H9 (cell line): ENCODE measurements at regions not wholly inside any gene's neighbourhood (a gene's known extent, or its start where the extent isn't known, plus 50 kb on each side); places are given as distances from the start of the nearest gene placed in this dataset.

Experiments
- DNase-seq: peaks from one replicate; pipeline ENCODE4 v3.0.0-alpha.2; 2017
- H2AFZ ChIP-seq: one replicate; pipeline ENCODE4 v1.6.1; 2013; ENCODE audit warnings: mild to moderate bottlenecking, low read length, control low read depth, moderate library complexity
- H2AK5ac ChIP-seq: 2 replicates; pipeline ENCODE4 v1.6.1; 2013; ENCODE audit warnings: low read length, control low read depth, mixed read lengths; ENCODE audit not compliant: insufficient read length
- H2BK120ac ChIP-seq: one replicate; pipeline ENCODE4 v1.6.1; 2013; ENCODE audit warnings: low read depth, mild to moderate bottlenecking, low read length, control low read depth, inconsistent platforms; ENCODE audit not compliant: poor library complexity, severe bottlenecking
- H2BK12ac ChIP-seq: 2 replicates; pipeline ENCODE4 v1.6.1; 2013; ENCODE audit warnings: low read length, control low read depth, mixed read lengths, low read depth; ENCODE audit not compliant: insufficient read length
- H2BK15ac ChIP-seq: 2 replicates; pipeline ENCODE4 v1.6.1; 2013; ENCODE audit warnings: low read depth, low read length, control low read depth
- H2BK20ac ChIP-seq: one replicate; pipeline ENCODE4 v1.6.1; 2013; ENCODE audit warnings: low read depth, mild to moderate bottlenecking, low read length, control low read depth, inconsistent platforms; ENCODE audit not compliant: poor library complexity, severe bottlenecking
- H2BK5ac ChIP-seq: 2 replicates; pipeline ENCODE4 v1.6.1; 2013; ENCODE audit warnings: low read length, control low read depth, mixed read lengths; ENCODE audit not compliant: insufficient read length
- H3K14ac ChIP-seq: 2 replicates; pipeline ENCODE4 v1.6.1; 2013; ENCODE audit warnings: low read length, control low read depth; ENCODE audit not compliant: insufficient read depth
- H3K18ac ChIP-seq: 2 replicates; pipeline ENCODE4 v1.6.1; 2013; ENCODE audit warnings: low read depth, mild to moderate bottlenecking, mixed read lengths, low read length, control low read depth; ENCODE audit not compliant: insufficient read length
- H3K23ac ChIP-seq: 2 replicates; pipeline ENCODE4 v1.6.1; 2013; ENCODE audit warnings: low read length, control low read depth, mixed read lengths, low read depth; ENCODE audit not compliant: insufficient read length
- H3K23me2 ChIP-seq: 2 replicates; pipeline ENCODE4 v1.6.1; 2013; ENCODE audit warnings: low read depth, mild to moderate bottlenecking, mixed read lengths, low read length, control low read depth; ENCODE audit not compliant: insufficient read length, poor library complexity, severe bottlenecking
- H3K27ac ChIP-seq: 2 replicates; pipeline ENCODE4 v1.5.1; 2013; ENCODE audit warnings: low read length, control low read depth, mixed read lengths, low read depth; ENCODE audit not compliant: insufficient read length
- H3K27me3 ChIP-seq: 2 replicates; pipeline ENCODE4 v1.6.1; 2013; ENCODE audit warnings: low read length, control low read depth, inconsistent platforms; ENCODE audit not compliant: insufficient read depth
- H3K4ac ChIP-seq: 2 replicates; pipeline ENCODE4 v1.6.1; 2013; ENCODE audit warnings: low read depth, mild to moderate bottlenecking, control low read depth, inconsistent platforms, low read length, moderate library complexity
- H3K4me1 ChIP-seq: 2 replicates; pipeline ENCODE4 v1.6.1; 2013; ENCODE audit warnings: low read length, control low read depth, inconsistent platforms; ENCODE audit not compliant: insufficient read depth
- H3K4me2 ChIP-seq: 2 replicates; pipeline ENCODE4 v1.6.1; 2013; ENCODE audit warnings: low read length, control low read depth, mixed read lengths; ENCODE audit not compliant: insufficient read length, insufficient read depth
- H3K56ac ChIP-seq: 2 replicates; pipeline ENCODE4 v1.6.1; 2013; ENCODE audit warnings: low read depth, mild to moderate bottlenecking, mixed read lengths, low read length, control low read depth; ENCODE audit not compliant: insufficient read length
- H3K79me1 ChIP-seq: 2 replicates; pipeline ENCODE4 v1.6.1; 2013; ENCODE audit warnings: low read depth, mild to moderate bottlenecking, moderate library complexity, low read length, control low read depth, inconsistent platforms; ENCODE audit not compliant: insufficient read depth, poor library complexity, severe bottlenecking
- H3K79me2 ChIP-seq: 2 replicates; pipeline ENCODE4 v1.6.1; 2013; ENCODE audit warnings: low read length, control low read depth, inconsistent platforms; ENCODE audit not compliant: insufficient read depth
- H3K9ac ChIP-seq: 2 replicates; pipeline ENCODE4 v1.6.1; 2013; ENCODE audit warnings: low read length, control low read depth, mixed read lengths; ENCODE audit not compliant: insufficient read length; ENCODE audit errors: extremely low read depth
- H3K9me3 ChIP-seq: one replicate; pipeline ENCODE4 v1.6.1; 2013; ENCODE audit warnings: low read depth, low read length, inconsistent platforms; ENCODE audit not compliant: control insufficient read depth
- H3T11ph ChIP-seq: one replicate; pipeline ENCODE4 v1.6.1; 2013; ENCODE audit warnings: mild to moderate bottlenecking, low read length, control low read depth, inconsistent platforms
- H4K20me1 ChIP-seq: one replicate; pipeline ENCODE4 v1.6.1; 2013; ENCODE audit not compliant: control insufficient read depth, insufficient read length, insufficient read depth
- H4K5ac ChIP-seq: 2 replicates; pipeline ENCODE4 v1.6.1; 2013; ENCODE audit warnings: low read depth, mild to moderate bottlenecking, mixed read lengths, low read length, control low read depth; ENCODE audit not compliant: insufficient read length
- H4K8ac ChIP-seq: replicated peaks from 2 replicates; pipeline ENCODE4 v1.6.1; 2013; ENCODE audit warnings: low read length, control low read depth, mixed read lengths, low read depth; ENCODE audit not compliant: insufficient read length
- H4K91ac ChIP-seq: 2 replicates; pipeline ENCODE4 v1.6.1; 2013; ENCODE audit warnings: low read depth, mild to moderate bottlenecking, moderate library complexity, mixed read lengths, low read length, control low read depth; ENCODE audit not compliant: insufficient read length
- H3K27ac Mint-ChIP-seq, 3 experiments: 2 replicates in 2 of 3; 3 replicates in 1 of 3; pipeline ENCODE4 v1.8.0; 2020 to 2021; ENCODE audit warnings: mixed read lengths in 3 of 3, mild to moderate bottlenecking in 1 of 3, moderate library complexity in 1 of 3
- H3K27me3 Mint-ChIP-seq: 2 replicates; pipeline ENCODE4 v1.8.0; 2021; ENCODE audit warnings: low read depth, mild to moderate bottlenecking, moderate library complexity, mixed read lengths
- H3K36me3 Mint-ChIP-seq, 3 experiments: 2 replicates in 2 of 3; 3 replicates in 1 of 3; pipeline ENCODE4 v1.8.0; 2020 to 2021; ENCODE audit warnings: low read depth in 3 of 3, mixed read lengths in 3 of 3; ENCODE audit not compliant: insufficient read depth in 1 of 3
- H3K4me1 Mint-ChIP-seq, 2 experiments: 2 replicates each; pipeline ENCODE4 v1.8.0; 2020; ENCODE audit warnings: mixed read lengths in 2 of 2
- H3K4me3 Mint-ChIP-seq, 2 experiments: 2 replicates in 1 of 2; 3 replicates in 1 of 2; pipeline ENCODE4 v1.8.0; 2020 to 2021; ENCODE audit warnings: mild to moderate bottlenecking in 2 of 2, mixed read lengths in 2 of 2, moderate library complexity in 1 of 2
- H3K9me3 Mint-ChIP-seq, 2 experiments: 2 replicates in 1 of 2; 3 replicates in 1 of 2; pipeline ENCODE4 v1.8.0; 2020; ENCODE audit warnings: mild to moderate bottlenecking in 2 of 2, mixed read lengths in 2 of 2, moderate library complexity in 1 of 2
- WGBS: extraction: QIAGEN DNeasy Blood & Tissue Kit; methylation state at CpG from one replicate; pipeline ENCODE4 v1.1.7; 2013; ENCODE audit warnings: missing lambda C conversion rate, low lambda C conversion rate, mixed read lengths; ENCODE audit not compliant: insufficient read length; ENCODE audit errors: extremely low coverage; 5-methylcytosine and 5-hydroxymethylcytosine counted together
- TF ChIP-seq, protein P1 (sequence below): fragments of 200-600 bp; sonication (generic); conservative IDR thresholded peaks from 3 replicates; pipeline ENCODE4 v1.8.0; 2021; ENCODE audit warnings: antibody characterized with exemption, mild to moderate bottlenecking

DNA sequence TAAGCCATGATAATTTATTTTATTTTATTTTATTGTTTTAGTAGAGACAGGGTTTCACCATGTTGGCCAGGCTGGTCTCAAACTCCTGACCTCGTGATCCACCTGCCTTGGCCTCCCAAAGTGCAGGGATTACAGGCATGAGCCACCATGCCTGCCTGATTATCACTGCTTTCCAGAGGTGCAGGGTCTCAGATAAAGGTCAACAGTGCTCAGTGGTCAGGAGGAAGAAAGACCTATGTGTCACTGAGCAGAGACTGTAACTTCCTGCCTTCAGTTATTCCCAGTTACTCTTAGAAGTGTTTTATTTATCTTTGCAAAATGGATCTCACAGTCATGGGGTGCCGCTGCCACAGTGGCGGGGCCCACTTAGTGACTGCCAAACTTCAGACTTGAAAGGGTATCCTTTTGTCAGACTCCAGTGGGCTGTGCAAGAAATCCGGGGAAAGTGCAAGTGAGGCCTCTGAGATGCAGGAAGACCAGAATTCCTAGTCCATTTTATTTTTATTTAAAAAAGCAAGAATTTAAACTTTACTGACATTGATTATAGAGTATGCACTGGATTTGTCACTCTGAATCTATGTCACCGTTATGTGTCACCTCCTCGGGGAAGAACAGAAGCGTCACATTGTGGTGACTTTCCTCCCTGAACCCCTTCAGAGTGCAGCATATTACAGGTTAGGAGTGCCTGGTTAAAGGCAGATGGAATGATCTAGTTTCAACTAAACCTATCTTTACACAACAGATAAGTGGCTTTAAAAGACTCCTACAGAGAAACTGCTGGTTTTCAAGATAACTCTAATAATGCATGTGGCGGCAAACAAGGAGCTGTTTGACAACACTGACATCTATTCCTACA is 59.1 kb upstream of the BICD1 start:
- no CpG with 5 or more reads among the region's 8 CpGs for WGBS
- H2BK12ac ChIP-seq: no peak overlapping the region

More for the DNA sequence above, 59.1 kb upstream of the BICD1 start:
- no peak overlapping the region for H3K4me3 Mint-ChIP-seq
- H3K9me3 Mint-ChIP-seq: peaks cover 38 to 42% of the 10 kb centered on the region in 2 experiments
- Histone ChIP-seq H4K20me1 (no peaks in the 10 kb centered on the region), H4K5ac (no peak overlapping the region), H3K79me2 (no peaks in the 10 kb centered on the region), H4K8ac (no peak overlapping the region), H3K23ac (no peak overlapping the region), H3K4ac (no peak overlapping the region), H2BK15ac (no peak overlapping the region), H3K9me3 (no peaks in the 10 kb centered on the region), H2BK120ac (no peak overlapping the region), H3K27ac (no peak overlapping the region), H3K14ac (no peak overlapping the region), H2BK5ac (no peak overlapping the region), H2BK20ac (no peak overlapping the region), H3K18ac (no peak overlapping the region), H3K9ac (no peak overlapping the region), H3K27me3 (no peaks in the 10 kb centered on the region), H3K56ac (no peak overlapping the region), H3K23me2 (no peaks in the 10 kb centered on the region), H3T11ph (no peak overlapping the region), H2AFZ (no peak overlapping the region), H2AK5ac (no peak overlapping the region), H3K79me1 (no peaks in the 10 kb centered on the region), H3K4me2 (no peak overlapping the region), H3K4me1 (no peaks in the 10 kb centered on the region), H4K91ac (no peak overlapping the region)
- H3K4me1 Mint-ChIP-seq: peaks cover 10 to 12% of the 10 kb centered on the region in 2 experiments
- DNase-seq: no peak
- TF ChIP-seq, protein P1, sequence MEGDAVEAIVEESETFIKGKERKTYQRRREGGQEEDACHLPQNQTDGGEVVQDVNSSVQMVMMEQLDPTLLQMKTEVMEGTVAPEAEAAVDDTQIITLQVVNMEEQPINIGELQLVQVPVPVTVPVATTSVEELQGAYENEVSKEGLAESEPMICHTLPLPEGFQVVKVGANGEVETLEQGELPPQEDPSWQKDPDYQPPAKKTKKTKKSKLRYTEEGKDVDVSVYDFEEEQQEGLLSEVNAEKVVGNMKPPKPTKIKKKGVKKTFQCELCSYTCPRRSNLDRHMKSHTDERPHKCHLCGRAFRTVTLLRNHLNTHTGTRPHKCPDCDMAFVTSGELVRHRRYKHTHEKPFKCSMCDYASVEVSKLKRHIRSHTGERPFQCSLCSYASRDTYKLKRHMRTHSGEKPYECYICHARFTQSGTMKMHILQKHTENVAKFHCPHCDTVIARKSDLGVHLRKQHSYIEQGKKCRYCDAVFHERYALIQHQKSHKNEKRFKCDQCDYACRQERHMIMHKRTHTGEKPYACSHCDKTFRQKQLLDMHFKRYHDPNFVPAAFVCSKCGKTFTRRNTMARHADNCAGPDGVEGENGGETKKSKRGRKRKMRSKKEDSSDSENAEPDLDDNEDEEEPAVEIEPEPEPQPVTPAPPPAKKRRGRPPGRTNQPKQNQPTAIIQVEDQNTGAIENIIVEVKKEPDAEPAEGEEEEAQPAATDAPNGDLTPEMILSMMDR: no peak
- peaks cover 16 to 36% (median 29%) of the 10 kb centered on the region in 3 experiments for H3K36me3 Mint-ChIP-seq
- H3K27ac Mint-ChIP-seq: peak overlapping the region in 1 of 3 experiments; percentile 76; a peak in 1 of 7 replicates
- H3K27me3 Mint-ChIP-seq: peaks cover 5% of the 10 kb centered on the region
